Calu3 (cell line): ENCODE measurements at regions not wholly inside any gene's neighbourhood (a gene's known extent, or its start where the extent isn't known, plus 50 kb on each side); places are given as distances from the start of the nearest gene placed in this dataset.

Experiments
- BruUV-seq: library from RNA; stranded (reverse); fragments of 400-500 nt; replicated peaks from 2 replicates; lab custom pipeline; 2021; lab: Mats Ljungman, UMichigan
- CTCF ChIA-PET: fragments of 300-600 bp; sonication (Branson Sonifier 250); formaldehyde crosslinking; loops from one replicate; lab custom pipeline; 2022; ENCODE audit warnings: antibody characterized with exemption; lab: Charles Lee
- DNase-seq: peaks from one replicate; pipeline ENCODE4 v3.0.0; 2022
- H3K27ac Mint-ChIP-seq: one replicate; pipeline ENCODE4 v1.8.0; 2022; ENCODE audit warnings: mixed read lengths; ENCODE audit not compliant: unreplicated experiment
- H3K27me3 Mint-ChIP-seq: one replicate; pipeline ENCODE4 v1.8.0; 2022; ENCODE audit warnings: mixed read lengths; ENCODE audit not compliant: unreplicated experiment
- H3K36me3 Mint-ChIP-seq: one replicate; pipeline ENCODE4 v1.8.0; 2022; ENCODE audit warnings: mild to moderate bottlenecking, moderate library complexity, mixed read lengths; ENCODE audit not compliant: insufficient read depth, unreplicated experiment
- H3K4me1 Mint-ChIP-seq: one replicate; pipeline ENCODE4 v1.8.0; 2022; ENCODE audit warnings: mild to moderate bottlenecking, low read depth, mixed read lengths; ENCODE audit not compliant: unreplicated experiment
- H3K4me3 Mint-ChIP-seq: one replicate; pipeline ENCODE4 v1.8.0; 2022; ENCODE audit warnings: mild to moderate bottlenecking, low read depth, moderate library complexity, mixed read lengths; ENCODE audit not compliant: unreplicated experiment
- H3K9me3 Mint-ChIP-seq: one replicate; pipeline ENCODE4 v1.8.0; 2022; ENCODE audit warnings: low read depth, mixed read lengths; ENCODE audit not compliant: unreplicated experiment
- CTCF ChIP-seq: fragments of 200-600 bp; IDR thresholded peaks from one replicate; pipeline ENCODE4 v1.8.0; 2022; ENCODE audit warnings: antibody characterized with exemption; ENCODE audit not compliant: unreplicated experiment
- intact Hi-C: fragments of 100-400 bp; cut with micrococcal nuclease; formaldehyde crosslinking; loops from one replicate; pipeline ENCODE4 v1.10.0; 2022; ENCODE audit not compliant: unreplicated experiment

GRCh38 chr6:22940581-22941290 lies 371.4 kb downstream of the HDGFL1 start:
- H3K4me3 Mint-ChIP-seq = no peak overlapping the region
- intact Hi-C loops = no loop called here
- H3K4me1 Mint-ChIP-seq = peaks cover 16% of the 10 kb centered on the region
- TF ChIP-seq CTCF = no peak
- CTCF ChIA-PET = no interaction called here
- no peak for DNase-seq
- no peaks in the 10 kb centered on the region for H3K27me3 Mint-ChIP-seq
- H3K27ac Mint-ChIP-seq = peak overlapping the region; percentile 45
- no peaks in the 10 kb centered on the region for H3K36me3 Mint-ChIP-seq
- no TSS peak for BruUV-seq
- peaks cover 6% of the 10 kb centered on the region for H3K9me3 Mint-ChIP-seq

- BruUV-seq = no TSS peak
- Mint-ChIP-seq H3K9me3 (peaks cover 6% of the 10 kb centered on the region), H3K36me3 (no peaks in the 10 kb centered on the region), H3K4me3 (no peak overlapping the region), H3K4me1 (peaks cover 16% of the 10 kb centered on the region), H3K27me3 (no peaks in the 10 kb centered on the region), H3K27ac (no peak overlapping the region)
- no peak for TF ChIP-seq CTCF
- intact Hi-C loops = no loop called here
- DNase-seq = no peak
- CTCF ChIA-PET = no interaction called here
Measured at GRCh38 chr6:22942403-22942802, 373.0 kb downstream of the HDGFL1 start.

- Mint-ChIP-seq H3K27ac (no peak overlapping the region), H3K36me3 (no peaks in the 10 kb centered on the region), H3K4me3 (no peak overlapping the region), H3K9me3 (peaks cover 4% of the 10 kb centered on the region), H3K4me1 (peaks cover 16% of the 10 kb centered on the region), H3K27me3 (no peaks in the 10 kb centered on the region)
- BruUV-seq = no TSS peak
- no peak for TF ChIP-seq CTCF
- no peak for DNase-seq
- CTCF ChIA-PET = no interaction called here
- intact Hi-C loops = no loop called here
Measured at GRCh38 chr6:22943327-22943726, 374.0 kb downstream of the HDGFL1 start.

GRCh38 chr6:22949967-22950366 lies 380.6 kb downstream of the HDGFL1 start:
- Mint-ChIP-seq H3K4me1 (peaks cover 2% of the 10 kb centered on the region), H3K4me3 (no peak overlapping the region), H3K36me3 (no peaks in the 10 kb centered on the region), H3K9me3 (no peaks in the 10 kb centered on the region), H3K27ac (no peak overlapping the region), H3K27me3 (no peaks in the 10 kb centered on the region)
- DNase-seq = no peak
- TF ChIP-seq CTCF = no peak
- intact Hi-C loops = no loop called here
- BruUV-seq = no TSS peak
- CTCF ChIA-PET = no interaction called here
